ENCODE measurements at regions not wholly inside any gene's neighbourhood (a gene's known extent, or its start where the extent isn't known, plus 50 kb on each side); places are given as distances from the start of the nearest gene placed in this dataset.

- TF ChIP-seq CTCF (IDR thresholded peaks at IDR 0.05; ENCODE audit: poor library complexity, severe bottlenecking): no peak
- no peak for TF ChIP-seq REST (IDR thresholded peaks at IDR 0.05; ENCODE audit: borderline replicate concordance)
- TF ChIP-seq TAF1 (IDR thresholded peaks at IDR 0.05; ENCODE audit: low read depth): no peak
- no peak for TF ChIP-seq EP300 (conservative IDR thresholded peaks at IDR 0.05; ENCODE audit: poor library complexity, severe bottlenecking)
These were observed 331.6 kb downstream of the HHIPL2 start for GRCh38 chr1:222216255-222216754.

Measured in neural cell (in vitro differentiated cells).